PC-9 (cell line): ENCODE measurements at regions not wholly inside any gene's neighbourhood (a gene's known extent, or its start where the extent isn't known, plus 50 kb on each side); places are given as distances from the start of the nearest gene placed in this dataset.
"Not testable (repeated sequence)": the region's sequence is repeated elsewhere in the genome, so short reads cannot be mapped to it uniquely, and the experiment has no call there.

Experiments
- CTCF ChIP-seq: fragments of 200-600 bp; sonication (generic); conservative IDR thresholded peaks from 2 replicates; pipeline ENCODE4 v1.6.1; 2017; ENCODE audit warnings: mixed run types, antibody characterized with exemption, mild to moderate bottlenecking, moderate library complexity
- EZH2 ChIP-seq: fragments of 200-600 bp; sonication (generic); IDR thresholded peaks from 2 replicates; pipeline ENCODE4 v1.8.0; 2017; ENCODE audit warnings: antibody characterized with exemption, low read depth

- not testable (repeated sequence) for TF ChIP-seq CTCF, EZH2
These were observed 262.6 kb upstream of the CDH19 start for GRCh38 chr18:66866427-66866940.
